SK-N-SH (cell line): ENCODE measurements at regions not wholly inside any gene's neighbourhood (a gene's known extent, or its start where the extent isn't known, plus 50 kb on each side); places are given as distances from the start of the nearest gene placed in this dataset.
A peak's percentile ranks its signal among the peaks of the same experiment; 100 is the strongest.

Experiments
- CTCF ChIA-PET: fragments of 300-600, 350-600 bp; formaldehyde crosslinking; extraction: SDS; loops from one replicate; lab custom pipeline; 2021; lab: Yijun Ruan, JAX
- POLR2A ChIA-PET: fragments of 350-600 bp; sonication (Branson Sonifier 250); formaldehyde crosslinking; extraction: SDS; loops from one replicate; lab custom pipeline; 2020; ENCODE audit warnings: antibody characterized with exemption, inconsistent platforms; lab: Yijun Ruan, JAX
- DNase-seq: peaks from one replicate; pipeline ENCODE4 v3.0.0; 2012
- H2AFZ ChIP-seq: fragments of 200-600 bp; sonication (generic); 2 replicates; pipeline ENCODE4 v1.8.1; 2016; ENCODE audit warnings: antibody characterized with exemption, mild to moderate bottlenecking, low read depth
- H3F3A ChIP-seq: fragments of 200-600 bp; sonication (generic); replicated peaks from 2 replicates; pipeline ENCODE3; 2016; ENCODE audit warnings: antibody characterized with exemption, mild to moderate bottlenecking; ENCODE audit not compliant: insufficient read depth
- H3K27ac ChIP-seq, 2 experiments: fragments of 200-500 bp in 1 of 2; fragments of 200-600 bp in 1 of 2; sonication (Bioruptor generic) in 1 of 2; sonication (generic), shearing (Covaris generic) in 1 of 2; 2 replicates each; pipeline versions ENCODE4 v1.5.1 to v1.6.1; 2014 to 2016; ENCODE audit warnings: low read depth in 2 of 2, inconsistent platforms in 1 of 2, low read length in 1 of 2, mild to moderate bottlenecking in 1 of 2, mixed read lengths in 1 of 2
- H3K27me3 ChIP-seq: fragments of 200-600 bp; sonication (generic), shearing (Covaris generic); 2 replicates; pipeline ENCODE4 v1.6.1; 2016; ENCODE audit warnings: mixed run types; ENCODE audit not compliant: insufficient read depth
- H3K36me3 ChIP-seq, 2 experiments: fragments of 200-500 bp in 1 of 2; fragments of 200-600 bp in 1 of 2; sonication (Bioruptor generic) in 1 of 2; sonication (generic) in 1 of 2; replicated peaks in 1 of 2; 2 replicates each; pipeline versions ENCODE3 to v1.5.1; 2014 to 2016; ENCODE audit warnings: low read length in 1 of 2, mild to moderate bottlenecking in 1 of 2; ENCODE audit not compliant: insufficient read depth in 2 of 2, control insufficient read depth in 1 of 2
- H3K4me1 ChIP-seq, 2 experiments: fragments of 200-500 bp in 1 of 2; fragments of 200-600 bp in 1 of 2; sonication (Bioruptor generic) in 1 of 2; sonication (generic), shearing (Covaris generic) in 1 of 2; 2 replicates each; pipeline versions ENCODE4 v1.5.1 to v1.6.1; 2014 to 2016; ENCODE audit warnings: low read depth in 1 of 2, low read length in 1 of 2, mixed run types in 1 of 2; ENCODE audit not compliant: insufficient read depth in 2 of 2, control insufficient read depth in 1 of 2
- H3K4me2 ChIP-seq: fragments of 200-600 bp; sonication (generic), shearing (Covaris generic); 2 replicates; pipeline ENCODE4 v1.6.1; 2017; ENCODE audit warnings: mixed run types
- H3K4me3 ChIP-seq, 2 experiments: fragments of 200-500 bp in 1 of 2; fragments of 200-600 bp in 1 of 2; sonication (Bioruptor generic) in 1 of 2; sonication (generic), shearing (Covaris generic) in 1 of 2; 2 replicates each; pipeline versions ENCODE4 v1.5.1 to v1.8.1; 2014 to 2016; ENCODE audit warnings: low read depth in 2 of 2, inconsistent platforms in 1 of 2, low read length in 1 of 2, mild to moderate bottlenecking in 1 of 2, mixed read lengths in 1 of 2, moderate library complexity in 1 of 2
- H3K79me2 ChIP-seq: fragments of 200-600 bp; sonication (generic); 2 replicates; pipeline ENCODE4 v1.8.1; 2017; ENCODE audit warnings: mild to moderate bottlenecking; ENCODE audit not compliant: insufficient read depth
- H3K9ac ChIP-seq: fragments of 200-600 bp; sonication (generic); 2 replicates; pipeline ENCODE4 v1.6.1; 2017; ENCODE audit warnings: mixed run types
- H3K9me2 ChIP-seq: fragments of 200-600 bp; sonication (generic); 2 replicates; pipeline ENCODE4 v1.6.1; 2017; ENCODE audit warnings: mixed run types
- H3K9me3 ChIP-seq: fragments of 200-600 bp; sonication (generic); 2 replicates; pipeline ENCODE4 v1.6.1; 2017; ENCODE audit warnings: mixed run types, mild to moderate bottlenecking, moderate library complexity
- H4K20me1 ChIP-seq: fragments of 200-600 bp; sonication (generic); 2 replicates; pipeline ENCODE4 v1.6.1; 2017; ENCODE audit warnings: mild to moderate bottlenecking, mixed run types; ENCODE audit not compliant: insufficient read depth
- CHD2 ChIP-seq: fragments of 150-350 bp; IDR thresholded peaks from 2 replicates; pipeline ENCODE4 v1.6.1; 2018; ENCODE audit warnings: low read length; ENCODE audit not compliant: partially characterized antibody
- EZH2phosphoT487 ChIP-seq: fragments of 200-600 bp; sonication (generic); IDR thresholded peaks from 2 replicates; pipeline ENCODE4 v1.6.1; 2017; ENCODE audit warnings: low read depth, mixed run types, mild to moderate bottlenecking, antibody characterized with exemption, moderate library complexity, borderline replicate concordance
- FOSL2 ChIP-seq: IDR thresholded peaks from 2 replicates; pipeline ENCODE4 v1.4.0; 2012; ENCODE audit warnings: low read depth, mild to moderate bottlenecking, moderate library complexity, borderline replicate concordance
- FOXJ3 ChIP-seq: sonication (generic); formaldehyde crosslinking; IDR thresholded peaks from 2 replicates; pipeline ENCODE4 v1.5.1; 2020; ENCODE audit warnings: mild to moderate bottlenecking, missing genetic modification reagents
- IRF3 ChIP-seq: fragments of 150-350 bp; IDR thresholded peaks from 2 replicates; pipeline ENCODE4 v1.6.1; 2016; ENCODE audit warnings: mild to moderate bottlenecking, low read depth, low read length
- JUND ChIP-seq: IDR thresholded peaks from 2 replicates; pipeline ENCODE4 v1.4.0; 2012
- NFIC ChIP-seq: IDR thresholded peaks from 2 replicates; pipeline ENCODE4 v1.4.0; 2012; ENCODE audit warnings: borderline replicate concordance
- PBX3 ChIP-seq: IDR thresholded peaks from 2 replicates; pipeline ENCODE4; 2012
- REST ChIP-seq: IDR thresholded peaks from 2 replicates; pipeline ENCODE4 v1.6.1; 2012; ENCODE audit warnings: mild to moderate bottlenecking, low read depth, low read length, moderate library complexity
- SMC3 ChIP-seq: IDR thresholded peaks from 2 replicates; pipeline ENCODE4 v1.6.1; 2012; ENCODE audit warnings: low read depth, low read length, improper control_type of control experiment
- TCF12 ChIP-seq: IDR thresholded peaks from 2 replicates; pipeline ENCODE4 v1.4.0; 2012
- USF1 ChIP-seq: IDR thresholded peaks from 2 replicates; pipeline ENCODE4 v1.4.0; 2012; ENCODE audit warnings: low read depth, borderline replicate concordance
- YY1 ChIP-seq: IDR thresholded peaks from 2 replicates; pipeline ENCODE4 v1.4.0; 2012; ENCODE audit warnings: low read depth, mild to moderate bottlenecking
- WGBS: methylation state at CpG from one replicate; pipeline ENCODE4 v1.1.6; 2017; ENCODE audit warnings: low lambda C conversion rate; 5-methylcytosine and 5-hydroxymethylcytosine counted together

GRCh38 chr5:141780240-141780951, 97.8 kb downstream of the PCDH1 start (continued):
- TF ChIP-seq REST (no peak), SMC3 (no peak), JUND (no peak)

GRCh38 chr5:141779503-141779973, 97.5 kb upstream of the ARAP3 start:
- WGBS = 44% methylated on average over 3 of the region's 5 CpGs
- Histone ChIP-seq H3K79me2 (no peaks in the 10 kb centered on the region), H3K9me3 (no peaks in the 10 kb centered on the region), H3F3A (no peaks in the 10 kb centered on the region), H3K9me2 (no peaks in the 10 kb centered on the region), H3K4me2 (no peak overlapping the region)
- POLR2A ChIA-PET = no interaction called here
- DNase-seq = no peak
- TF ChIP-seq EZH2phosphoT487 = no peak
- TF ChIP-seq NFIC = peak; percentile 72
- TF ChIP-seq IRF3 = no peak
- TF ChIP-seq PBX3 = peak; percentile 46
- TF ChIP-seq FOSL2 = peak; percentile 52; the same call in 1 of the 2 replicates
- TF ChIP-seq YY1 = no peak
- peak; percentile 73 for TF ChIP-seq TCF12
- TF ChIP-seq REST = no peak
- no peak for TF ChIP-seq FOXJ3 (CRISPR knock-in tag)
- TF ChIP-seq CHD2 = no peak
- no peak for TF ChIP-seq USF1
- TF ChIP-seq, all 33 proteins: peak for 4
- Histone ChIP-seq H4K20me1 (no peaks in the 10 kb centered on the region), H3K27me3 (no peaks in the 10 kb centered on the region; the same call in 1 of the 2 replicates), H3K4me3 (no peak overlapping the region), H2AFZ (no peak overlapping the region), H3K36me3 (no peaks in the 10 kb centered on the region), H3K9ac (no peak overlapping the region), H3K27ac (no peak overlapping the region), H3K4me1 (peaks cover 0 to 9% of the 10 kb centered on the region in 2 experiments; a peak in 2 of 4 replicates)
- CTCF ChIA-PET = interaction anchor here (1.2 to 4.4 kb wide), 8 partner anchors 15 to 182 kb away, joined by 3 to 15 read pairs (median 4); partner anchors contain the start of gene PCDH1
